GM19324 (cell line): ENCODE measurements at regions not wholly inside any gene's neighbourhood (a gene's known extent, or its start where the extent isn't known, plus 50 kb on each side); places are given as distances from the start of the nearest gene placed in this dataset.
A peak's percentile ranks its signal among the peaks of the same experiment; 100 is the strongest.
"Not testable (repeated sequence)": the region's sequence is repeated elsewhere in the genome, so short reads cannot be mapped to it uniquely, and the experiment has no call there.

Experiments
- ATAC-seq: cut with Tn5 transposase; IDR thresholded peaks from one replicate; pipeline ENCODE4 v1.9.1; 2021; ENCODE audit warnings: mild to moderate bottlenecking, moderate library complexity; ENCODE audit not compliant: unreplicated experiment, low FRiP score

DNA sequence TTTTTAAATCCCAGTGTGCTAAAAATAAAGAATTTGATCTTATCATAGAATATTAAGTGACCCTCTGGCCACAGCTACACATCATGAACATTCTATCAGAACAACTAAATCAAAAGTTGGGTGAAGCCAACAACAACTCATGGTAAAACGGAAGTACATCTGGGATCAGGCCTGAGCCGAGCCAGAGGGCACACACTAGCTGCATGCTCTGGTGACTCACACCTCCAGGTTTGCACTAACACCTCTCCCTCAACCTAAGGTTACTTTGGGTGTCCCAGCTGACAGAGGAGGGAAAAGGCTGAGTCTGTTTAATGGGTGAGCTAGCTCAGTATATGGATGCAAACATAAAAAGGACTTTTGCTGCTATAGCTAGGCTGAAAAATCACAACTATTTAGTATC is 281.6 kb downstream of the HGF start:
- no peak for ATAC-seq

DNA sequence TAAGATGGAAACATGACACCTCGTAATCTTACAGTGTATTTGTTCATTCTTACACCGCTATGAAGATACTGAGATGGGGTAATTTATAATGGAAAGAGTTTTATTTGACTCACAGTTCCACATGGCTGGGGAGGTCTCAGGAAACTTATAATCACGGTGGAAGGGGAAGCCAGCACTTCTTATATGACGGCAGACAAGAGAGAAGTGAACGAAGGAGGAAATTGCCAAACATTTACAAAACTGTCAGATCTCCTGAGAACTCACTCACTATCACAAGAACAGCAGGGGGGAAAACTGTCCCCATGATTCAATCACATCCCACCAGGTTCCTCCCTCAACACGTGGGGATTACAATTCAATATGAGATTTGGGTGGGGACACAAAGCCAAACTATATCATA is 282.3 kb downstream of the HGF start:
- no peak for ATAC-seq

DNA sequence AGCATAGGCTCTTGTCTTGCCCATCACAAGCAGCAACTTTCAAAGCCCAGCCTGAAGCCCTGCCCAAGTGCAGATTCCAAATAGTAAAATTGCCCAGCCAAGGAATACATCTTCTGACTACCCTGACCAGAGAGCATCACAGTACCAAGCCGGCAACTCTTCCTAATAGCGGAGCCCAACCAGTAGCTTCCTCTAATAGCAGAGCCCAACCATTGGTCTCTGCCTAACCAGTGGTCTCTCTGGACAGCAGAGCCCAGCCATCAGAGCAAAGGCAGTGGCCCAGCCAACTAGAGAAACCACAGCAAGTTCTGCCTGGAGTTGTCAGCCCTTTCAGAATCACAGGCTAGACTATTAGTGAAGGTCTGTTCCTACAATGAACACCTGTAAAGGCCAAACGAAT is 285.6 kb downstream of the HGF start:
- ATAC-seq, result no peak

DNA sequence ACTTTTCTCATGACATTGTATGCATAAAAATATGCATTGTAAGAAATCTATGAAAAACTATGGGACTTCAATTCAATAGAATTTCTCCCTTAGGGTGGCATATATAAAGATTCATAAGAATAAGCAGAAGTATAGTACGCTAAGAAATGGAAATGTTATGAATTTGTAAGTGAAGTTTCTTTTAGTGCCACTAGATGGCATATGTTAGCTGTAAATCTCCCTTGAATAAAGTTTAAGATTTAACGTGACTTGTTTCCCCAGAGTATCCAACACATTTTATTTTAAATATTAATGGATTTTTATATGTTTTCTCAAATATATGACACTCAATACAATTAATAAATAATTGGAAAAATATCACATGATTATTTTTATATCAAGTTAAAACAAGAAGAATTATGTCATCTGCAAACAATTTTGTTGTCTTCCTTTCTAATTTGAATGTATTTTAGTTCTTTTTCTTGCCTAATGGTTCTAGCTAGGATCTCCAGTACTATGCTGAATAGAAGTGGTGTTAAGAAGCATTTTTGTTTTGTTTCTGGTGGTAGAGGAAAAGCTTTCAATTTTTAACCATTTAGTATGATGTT is 287.2 kb downstream of the HGF start:
- no peak for ATAC-seq

DNA sequence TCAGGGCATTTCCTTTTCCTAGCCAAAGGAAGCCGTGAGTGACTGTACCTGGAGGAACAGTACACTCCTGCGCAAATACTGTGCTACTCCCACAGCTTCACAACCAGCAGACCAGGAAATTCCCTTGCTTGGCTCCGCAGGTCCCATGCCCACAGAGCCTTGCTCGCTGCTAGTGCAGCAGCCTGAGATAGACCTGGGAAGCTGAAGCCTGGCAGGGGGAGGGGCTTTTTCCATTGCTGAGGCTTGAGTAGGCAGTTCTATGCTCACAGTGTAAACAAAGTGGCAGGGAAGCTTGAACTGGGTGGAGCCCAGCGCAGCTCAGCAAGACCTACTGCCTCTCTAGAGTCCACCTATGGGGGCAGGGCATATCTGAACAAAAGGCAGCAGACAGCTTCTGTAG is 291.2 kb downstream of the HGF start:
- ATAC-seq, result no peak

DNA sequence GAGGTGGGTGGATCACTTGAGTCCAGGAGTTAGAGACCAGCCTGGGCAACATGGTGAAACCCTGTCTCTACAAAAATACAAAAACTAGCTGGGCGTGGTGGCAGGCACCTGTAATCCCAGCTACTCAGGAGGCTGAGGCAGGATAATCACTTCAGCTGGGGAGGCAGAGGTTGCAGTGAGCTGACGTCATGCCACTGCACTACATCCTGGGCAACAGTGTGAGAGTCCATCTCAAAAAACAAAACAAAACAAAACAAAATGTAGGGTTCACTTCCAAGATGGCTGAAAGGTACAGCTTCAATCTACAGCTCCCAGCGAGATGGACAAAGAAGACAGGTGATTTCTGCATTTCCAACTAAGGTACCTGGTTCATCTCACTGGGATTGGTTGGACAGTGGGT is 291.6 kb downstream of the HGF start:
- not testable (repeated sequence) for ATAC-seq

DNA sequence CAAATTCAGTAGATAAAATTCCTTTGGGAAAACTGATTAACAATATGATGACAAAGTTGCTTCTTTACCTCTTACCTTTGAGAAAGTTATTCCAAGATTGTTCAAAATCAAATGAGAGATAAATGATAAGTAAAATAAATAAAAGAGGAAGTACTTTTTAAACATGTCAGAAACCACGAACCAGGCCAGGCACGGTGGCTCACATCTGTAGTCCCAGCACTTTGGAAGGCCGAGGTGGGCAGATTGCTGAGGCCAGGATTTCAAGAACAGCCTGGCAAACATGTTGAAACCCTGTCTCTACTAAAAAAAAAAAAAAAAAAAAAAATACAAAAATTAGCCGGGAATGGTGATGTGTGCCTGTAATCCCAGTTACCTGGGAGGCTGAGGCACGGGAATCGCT is 296.6 kb downstream of the HGF start:
- ATAC-seq, result no peak

DNA sequence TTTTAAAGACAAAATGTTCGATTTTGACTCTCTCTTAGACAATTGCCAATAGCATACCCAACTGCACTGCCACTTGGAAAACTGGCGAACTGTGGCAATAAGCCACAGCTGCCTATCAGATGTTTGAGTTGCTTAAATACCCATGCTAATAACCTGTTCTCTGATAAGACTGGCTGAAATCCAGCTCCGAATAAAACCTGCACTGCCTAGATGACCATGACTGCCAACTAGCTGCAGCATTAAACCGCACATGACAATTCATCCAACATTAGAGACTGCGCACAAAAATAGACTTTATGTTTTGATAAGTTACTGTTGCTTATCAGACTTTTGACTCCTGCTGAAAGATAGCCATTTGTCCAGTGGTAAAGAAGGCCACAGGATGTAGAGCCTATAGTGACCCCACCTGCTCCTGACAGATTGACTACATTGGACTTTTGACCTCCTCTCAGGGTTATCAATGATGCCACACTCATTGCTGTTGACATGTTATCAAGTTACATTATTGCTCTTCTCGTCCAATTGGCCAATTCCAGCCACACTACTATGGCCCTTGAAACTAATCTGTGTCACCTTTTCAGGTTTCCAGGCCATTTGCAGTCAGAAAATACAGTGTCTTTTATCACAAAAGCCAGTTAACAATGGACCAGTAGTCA is 299.0 kb downstream of the HGF start:
- no peak for ATAC-seq

DNA sequence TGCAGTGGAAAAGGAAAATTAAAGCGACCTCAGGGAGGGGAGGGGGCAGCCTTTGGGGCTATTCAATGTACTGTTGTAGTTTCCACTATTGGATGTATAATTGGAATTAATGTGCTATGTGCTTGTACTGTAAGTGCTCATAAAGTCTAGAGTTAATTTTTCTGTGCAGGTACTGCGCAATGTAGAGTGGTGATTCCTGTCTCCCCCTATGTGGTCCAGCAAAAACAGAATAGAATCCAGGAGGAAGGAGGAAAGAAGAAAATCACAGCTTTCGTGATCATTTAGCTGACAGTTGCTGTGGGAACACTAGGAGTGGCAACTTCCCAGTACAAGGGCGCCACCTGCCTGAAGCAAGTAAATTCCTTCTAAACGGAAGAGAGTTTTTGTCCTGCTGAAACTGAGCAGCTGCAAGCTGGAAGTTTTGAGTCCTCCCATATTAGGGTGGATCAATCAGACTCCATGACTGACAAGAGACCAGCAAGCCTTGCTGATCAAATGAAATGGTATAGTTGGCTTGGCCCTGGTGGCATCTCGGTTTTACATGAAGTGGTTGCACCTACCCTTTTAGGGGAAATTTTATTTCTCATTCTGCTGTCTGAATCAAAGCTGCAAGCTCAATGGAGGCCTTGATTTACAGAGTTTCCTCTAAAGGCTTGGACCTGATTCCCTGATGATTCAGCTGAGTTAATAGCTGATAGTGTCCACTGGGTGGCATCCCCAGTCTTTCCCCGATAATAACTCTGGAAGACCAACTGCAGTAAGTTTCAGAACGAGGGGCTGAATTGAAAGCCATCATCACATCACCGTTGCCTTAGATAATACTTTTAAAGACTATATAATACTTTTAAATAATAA is 299.8 kb downstream of the HGF start:
- ATAC-seq, result peak; percentile 65

DNA sequence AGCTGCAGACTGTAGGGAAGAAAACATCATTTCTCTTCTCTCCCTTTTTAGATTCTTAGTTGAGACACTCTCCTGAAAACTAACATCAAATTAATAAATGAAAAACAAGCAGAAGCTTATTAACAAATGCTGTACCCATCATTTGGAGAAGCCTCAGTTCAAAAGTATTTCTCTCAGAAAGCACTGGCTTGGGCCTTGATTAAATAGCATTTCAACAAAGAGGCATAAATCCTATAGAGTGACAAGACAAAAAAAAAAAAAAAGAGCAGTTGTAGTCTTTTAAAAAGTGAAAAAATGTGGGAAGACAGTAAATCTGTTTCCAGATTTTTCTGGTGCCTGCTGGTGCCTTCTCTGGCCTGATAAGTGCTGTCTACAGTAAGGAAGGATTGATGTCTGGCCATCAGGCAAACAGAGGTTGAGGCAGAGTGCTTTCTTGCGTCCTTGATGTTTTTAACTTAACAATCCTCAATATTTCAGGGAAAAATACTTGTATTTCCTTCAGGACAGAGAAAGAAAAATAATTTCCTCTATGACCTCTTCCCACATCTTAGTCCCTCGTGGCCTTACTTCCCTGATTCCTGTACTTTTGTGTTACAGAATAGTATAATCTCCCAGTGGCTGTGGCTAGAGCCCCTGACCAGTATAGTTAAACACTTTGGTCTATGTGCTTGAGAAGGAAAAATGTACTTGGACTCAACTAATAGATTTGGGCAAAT is 300.5 kb downstream of the HGF start:
- ATAC-seq, result no peak

DNA sequence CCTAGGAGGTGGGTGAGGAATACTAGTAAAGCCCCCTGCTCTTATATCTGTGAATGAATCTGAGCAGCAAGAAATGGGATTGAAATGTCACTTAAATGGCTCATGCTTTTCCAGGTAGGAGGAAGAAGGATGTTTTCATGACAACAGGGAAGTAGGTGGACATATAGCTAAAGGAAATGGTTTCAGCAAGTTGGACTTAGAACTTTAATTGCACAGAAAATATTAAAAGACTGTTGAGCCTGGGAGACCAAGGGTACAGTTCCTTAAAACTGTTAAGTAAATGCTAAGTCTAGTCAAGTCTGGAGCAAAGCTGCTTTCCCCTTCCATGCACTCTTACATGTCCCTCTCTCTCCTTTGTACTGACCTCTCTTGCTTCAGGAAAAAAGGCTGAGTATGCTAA is 301.3 kb downstream of the HGF start:
- no peak for ATAC-seq

DNA sequence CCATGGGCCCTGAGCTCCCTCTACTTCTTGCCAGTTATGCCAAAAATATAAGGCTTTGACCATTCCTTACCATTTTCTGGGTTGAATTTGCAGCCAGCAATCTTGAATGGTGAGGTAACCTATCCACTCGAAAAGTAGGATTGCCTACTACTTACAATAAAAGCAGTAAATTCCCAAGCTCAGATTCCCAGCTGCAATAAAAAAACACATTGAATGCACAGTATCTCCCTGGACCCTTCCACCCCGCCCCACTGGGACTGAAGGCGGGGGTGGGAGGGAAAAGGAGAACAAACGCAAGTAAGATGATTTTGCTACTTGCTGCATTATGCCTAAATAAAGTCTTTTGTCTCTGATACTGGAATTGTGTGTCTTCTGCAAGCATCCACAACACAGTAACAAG is 301.9 kb downstream of the HGF start:
- ATAC-seq, result no peak

DNA sequence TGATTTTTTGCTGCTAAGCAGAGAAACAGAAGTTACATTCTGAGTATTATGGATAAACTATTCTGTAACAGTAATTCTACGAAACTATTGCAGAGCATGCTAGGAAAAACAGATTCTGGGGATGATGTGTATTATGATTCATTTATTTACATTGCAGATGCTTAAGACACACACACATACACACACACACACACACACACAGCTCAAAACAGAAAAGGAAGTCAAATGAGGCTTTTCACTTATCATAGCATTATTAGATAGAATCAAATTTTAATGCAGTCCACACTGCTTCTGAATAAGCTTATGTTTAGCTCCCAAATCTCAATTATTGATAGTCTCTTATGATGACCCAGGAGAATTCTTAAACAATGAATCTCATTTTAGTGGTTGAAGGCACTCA is 307.2 kb downstream of the HGF start:
- no peak for ATAC-seq

DNA sequence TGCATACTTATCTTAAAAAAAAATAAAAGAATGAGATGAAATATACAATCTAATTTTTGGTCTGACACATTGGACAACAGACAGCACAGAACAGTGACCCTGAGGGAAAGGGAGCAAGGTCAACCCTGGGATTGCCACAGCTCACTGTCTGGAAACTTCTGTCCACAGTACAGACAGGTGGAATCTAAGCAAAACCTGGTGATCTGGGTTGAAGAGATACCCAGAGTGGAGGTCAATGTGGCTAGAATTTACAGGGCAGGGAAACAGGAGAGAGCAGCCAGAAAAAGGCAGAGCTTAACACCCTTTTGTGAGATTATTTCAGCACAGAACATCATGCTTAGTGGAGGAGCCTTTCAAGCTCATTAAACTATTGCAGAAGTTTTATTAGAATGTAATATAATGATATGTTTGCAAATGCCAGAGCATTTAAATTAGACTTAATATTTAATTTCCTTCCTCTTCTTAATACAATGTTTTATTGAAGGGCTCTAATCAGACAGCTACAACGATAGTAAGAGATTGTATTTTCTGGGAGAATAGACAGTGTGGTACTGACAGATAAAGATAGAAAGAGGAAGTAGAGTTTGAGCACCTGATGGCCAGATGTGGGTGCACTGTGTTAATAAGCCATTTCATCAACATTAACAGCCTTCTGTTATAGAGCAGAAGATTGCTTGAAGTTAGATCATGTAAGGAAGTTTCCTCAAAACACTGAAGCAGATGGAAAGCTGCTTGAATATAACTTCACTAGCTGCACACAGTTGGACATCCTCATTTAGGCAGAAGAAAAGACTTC is 309.4 kb downstream of the HGF start:
- no peak for ATAC-seq

DNA sequence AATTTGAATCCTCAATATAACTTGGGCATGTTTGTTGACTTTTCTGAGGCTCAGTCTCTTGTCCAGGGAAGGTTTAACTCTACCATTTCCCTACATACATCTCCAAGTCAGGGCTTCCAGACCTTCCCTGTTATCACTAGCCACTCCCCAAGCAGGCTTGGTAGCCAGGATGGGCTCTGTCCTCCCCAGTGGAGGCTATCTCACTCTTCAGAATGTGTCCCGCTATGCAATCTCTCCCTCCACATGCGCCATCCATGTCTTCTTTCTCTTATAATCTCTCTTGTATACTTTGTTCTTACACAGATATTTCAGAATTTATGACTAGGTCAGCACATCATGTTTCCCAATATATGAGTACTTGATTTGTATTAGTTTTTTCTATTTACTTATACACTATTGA is 310.4 kb downstream of the HGF start:
- no peak for ATAC-seq

DNA sequence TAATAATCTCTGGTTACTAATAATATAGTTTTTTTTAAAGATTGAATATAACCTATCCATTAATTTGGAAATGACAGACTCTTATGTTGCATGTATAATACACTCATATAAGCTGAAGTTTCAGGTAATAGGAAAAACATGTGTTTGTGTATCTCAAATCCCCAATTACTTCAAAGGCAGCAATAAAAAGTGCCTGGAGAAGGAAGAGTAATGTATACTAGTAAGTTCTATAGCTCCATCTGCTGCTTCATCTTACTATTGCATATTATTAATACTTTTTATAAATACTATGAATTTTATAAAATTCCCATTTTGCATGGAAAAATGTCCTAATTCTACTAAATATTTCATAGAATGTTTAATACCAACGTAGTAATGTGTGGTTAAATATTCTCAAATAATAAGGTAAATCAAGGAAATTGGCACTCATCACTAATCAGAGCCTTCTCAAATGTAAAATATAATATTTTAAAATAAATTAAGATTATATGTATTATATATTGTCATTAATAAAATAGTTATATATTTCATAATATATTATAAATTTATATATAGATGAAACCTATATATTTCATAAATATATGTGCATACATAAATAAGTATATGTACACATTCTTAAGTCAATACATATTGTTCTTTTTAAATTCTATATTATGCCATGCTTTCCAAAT is 311.9 kb downstream of the HGF start:
- ATAC-seq, result no peak

DNA sequence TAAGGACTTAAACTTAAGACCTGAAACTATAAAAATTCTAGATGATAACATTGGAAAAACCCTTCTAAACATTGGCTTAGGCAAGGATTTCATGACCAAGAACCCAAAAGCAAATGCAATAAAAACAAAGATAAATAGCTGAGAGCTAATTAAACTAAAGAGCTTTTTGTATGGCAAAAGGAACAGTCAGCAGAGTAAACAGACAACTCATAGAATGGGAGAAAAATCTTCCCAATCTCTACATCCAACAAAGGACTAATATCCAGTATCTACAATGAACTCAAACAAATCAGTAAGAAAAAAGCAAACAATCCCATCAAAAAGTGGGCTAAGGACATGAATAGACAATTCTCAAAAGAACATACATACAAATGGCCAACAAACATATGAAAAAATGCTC is 316.1 kb downstream of the HGF start:
- ATAC-seq, result not testable (repeated sequence)

DNA sequence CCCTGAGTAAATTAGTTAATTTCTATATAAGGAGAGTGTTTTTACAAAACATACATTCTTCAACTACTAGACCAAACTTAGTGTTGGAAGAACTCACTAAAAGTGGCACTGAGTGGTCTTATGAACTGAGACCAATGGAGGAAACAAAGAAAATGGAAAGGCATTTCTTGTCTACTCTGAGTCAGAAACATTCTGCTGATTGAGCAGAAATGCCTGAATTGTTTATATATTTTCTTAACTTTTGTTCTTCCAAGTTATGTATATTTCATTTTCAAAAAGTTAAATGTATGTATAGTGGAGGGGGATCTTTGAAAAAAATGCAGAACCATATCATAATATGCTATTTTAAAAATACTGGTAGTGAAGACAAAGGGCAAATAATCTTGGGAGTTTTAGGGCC is 320.7 kb downstream of the HGF start:
- no peak for ATAC-seq

DNA sequence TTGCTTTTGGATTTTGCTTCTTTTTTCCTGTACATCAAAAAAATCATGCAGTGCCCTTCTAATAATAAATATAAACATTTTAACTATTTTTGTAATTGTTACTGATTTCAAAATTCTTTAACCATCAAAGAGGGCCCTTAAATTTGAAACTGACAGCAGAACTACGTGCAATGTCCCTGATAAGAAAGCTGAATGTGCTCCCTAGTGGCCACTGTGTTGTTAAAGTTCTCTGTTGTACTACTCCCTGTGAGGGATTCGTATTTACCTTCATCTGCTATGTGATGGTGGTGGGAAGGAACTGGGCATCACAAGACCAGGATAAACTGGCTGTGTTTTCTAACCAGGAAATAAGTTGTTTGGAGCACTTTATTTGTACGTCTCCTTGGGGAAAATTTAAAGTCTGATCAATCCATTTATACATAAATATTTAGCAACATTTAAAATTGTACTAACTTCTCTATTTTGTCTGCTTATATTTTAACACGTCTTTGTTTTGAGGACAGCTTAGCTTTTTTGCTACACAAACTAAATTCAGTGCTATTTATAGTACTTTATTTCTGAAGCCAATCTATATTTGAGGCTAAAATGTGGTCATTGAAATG is 322.4 kb downstream of the HGF start:
- ATAC-seq, result no peak
